Activated T-cell treated with anti-CD3 and anti-CD28 coated beads for 24 hours (primary cell): ENCODE measurements at regions not wholly inside any gene's neighbourhood (a gene's known extent, or its start where the extent isn't known, plus 50 kb on each side); places are given as distances from the start of the nearest gene placed in this dataset.

Experiments
- DNase-seq: peaks from one replicate; pipeline ENCODE4 v3.0.0-alpha.2; 2020; ENCODE audit warnings: low read depth

DNA sequence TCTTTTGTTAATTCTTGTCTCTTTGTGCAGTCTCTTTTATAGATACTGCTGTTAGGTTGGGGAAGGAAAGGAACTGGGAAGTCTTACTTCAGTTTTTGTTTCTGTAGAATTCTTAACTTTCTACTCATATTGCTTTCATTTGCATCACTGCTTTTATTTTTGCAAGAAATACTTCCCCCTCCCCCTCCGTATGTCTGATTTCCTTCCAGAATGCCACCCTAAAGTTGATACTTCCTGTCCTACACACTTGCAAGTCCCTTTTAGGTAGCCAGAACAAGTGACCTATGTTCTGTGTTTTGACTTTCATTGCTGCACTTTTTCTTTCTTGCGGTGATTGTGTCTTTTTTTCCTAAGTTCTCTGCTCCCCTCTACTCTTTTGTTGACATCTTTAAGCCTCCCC lies 477.4 kb downstream of the RSL24D1 start:
- DNase-seq = no peak

DNA sequence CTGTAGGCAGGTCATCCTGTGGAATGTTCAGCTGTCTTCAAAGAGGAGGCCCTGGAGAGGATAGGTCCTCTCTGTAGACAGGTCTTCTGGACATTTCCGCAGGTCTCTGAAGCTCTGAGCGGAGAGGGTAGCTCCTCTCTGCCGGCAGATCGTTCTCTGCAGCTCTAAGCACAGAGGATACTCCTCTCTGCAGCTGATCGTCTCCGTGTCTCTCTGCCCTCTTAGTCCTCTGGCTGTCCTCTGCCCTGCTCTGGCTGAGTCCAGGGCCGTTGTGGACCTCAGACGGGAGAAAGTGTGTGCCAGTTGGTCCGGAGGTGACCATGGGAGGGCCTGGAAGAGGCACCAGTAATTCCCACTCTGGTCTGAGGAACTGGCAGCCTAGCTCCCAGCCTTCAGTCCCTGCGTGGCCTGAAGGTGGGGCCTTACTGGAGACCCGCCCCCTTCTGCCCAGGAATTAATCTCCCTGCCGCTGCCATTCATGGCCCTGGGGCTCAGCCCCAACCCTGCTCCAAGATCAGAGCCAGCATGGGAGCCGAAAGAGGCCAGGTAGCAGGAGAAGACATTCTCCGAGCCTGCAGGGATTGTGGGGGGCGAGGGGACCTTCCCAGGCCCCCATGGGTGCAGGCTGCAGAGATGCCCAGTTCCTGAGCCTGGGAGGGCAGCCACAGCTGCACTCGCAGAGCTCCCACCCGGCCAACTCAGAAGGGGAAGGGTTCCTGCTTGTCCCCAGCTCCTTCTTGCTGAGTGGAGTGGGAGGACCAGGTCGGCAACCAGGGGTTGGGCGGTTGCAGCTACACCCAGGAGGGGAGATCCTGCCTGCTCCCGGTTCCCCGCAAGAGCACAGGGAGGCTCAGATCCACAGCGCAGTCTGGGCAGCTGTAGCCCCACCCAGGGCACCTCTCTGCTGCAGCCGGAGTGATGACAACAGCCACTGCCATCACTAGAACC lies 488.7 kb downstream of the RSL24D1 start:
- no peak for DNase-seq

DNA sequence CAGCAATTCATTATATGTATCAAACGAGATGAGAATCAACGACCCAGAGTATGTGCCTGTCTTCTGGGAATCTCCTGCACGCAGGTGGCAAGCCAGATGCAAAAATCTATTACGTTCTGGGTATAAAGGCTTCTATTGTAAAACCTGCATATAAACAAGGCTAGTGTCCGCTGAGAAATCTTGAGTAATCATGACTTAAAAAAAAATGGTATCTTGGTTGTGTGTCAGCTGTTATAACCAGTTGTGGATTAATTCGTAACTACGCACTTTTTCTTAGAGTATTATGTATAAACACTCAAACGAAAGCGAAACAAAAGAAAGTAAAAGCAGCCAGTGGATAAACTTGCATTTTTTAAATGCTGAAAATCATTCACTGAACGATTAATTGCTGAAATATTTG lies 509.1 kb downstream of the RSL24D1 start:
- DNase-seq = no peak
